ENCODE measurements at regions not wholly inside any gene's neighbourhood (a gene's known extent, or its start where the extent isn't known, plus 50 kb on each side); places are given as distances from the start of the nearest gene placed in this dataset.
"Not testable (repeated sequence)": the region's sequence is repeated elsewhere in the genome, so short reads cannot be mapped to it uniquely, and the experiment has no call there.

DNA sequence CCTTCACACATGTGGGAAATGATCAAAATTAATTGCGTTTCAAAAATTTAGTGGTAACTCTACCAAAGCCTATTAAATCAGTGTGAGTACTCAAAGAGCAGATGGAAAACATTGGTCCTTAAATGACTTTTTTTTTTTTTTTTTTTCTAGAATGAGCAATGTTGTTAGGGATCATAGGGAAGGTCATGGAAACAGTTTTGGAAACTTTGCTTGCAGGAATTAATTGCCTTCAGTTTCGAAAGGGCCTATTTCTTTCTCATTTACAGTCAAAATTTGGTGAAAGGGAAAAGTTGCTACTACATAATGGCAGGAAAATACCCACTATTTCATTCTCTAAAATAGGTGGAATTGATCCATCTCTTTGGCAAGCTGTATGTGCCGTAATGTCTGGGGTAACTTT lies 160.9 kb downstream of the RTL9 start:
- no peak for DNase-seq

- DNase-seq: no peak
Measured at GRCh38 chrX:110519906-110520452, 161.3 kb downstream of the RTL9 start.

DNA sequence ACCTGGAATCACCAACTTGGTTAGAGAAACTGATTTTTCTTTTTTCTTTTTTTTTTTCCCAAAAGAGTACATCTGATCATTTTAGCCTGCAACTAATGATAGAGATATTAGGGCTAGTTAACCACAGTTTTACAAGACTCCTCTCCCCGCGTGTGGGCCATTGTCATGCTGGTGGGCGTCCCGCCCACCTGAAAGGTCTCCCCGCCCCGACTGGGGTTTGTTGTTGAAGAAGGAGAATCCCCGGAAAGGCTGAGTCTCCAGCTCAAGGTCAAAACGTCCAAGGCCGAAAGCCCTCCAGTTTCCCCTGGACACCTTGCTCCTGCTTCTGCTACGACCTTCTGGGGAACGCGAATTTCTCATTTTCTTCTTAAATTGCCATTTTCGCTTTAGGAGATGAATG lies 162.0 kb downstream of the RTL9 start:
- not testable (repeated sequence) for DNase-seq

DNA sequence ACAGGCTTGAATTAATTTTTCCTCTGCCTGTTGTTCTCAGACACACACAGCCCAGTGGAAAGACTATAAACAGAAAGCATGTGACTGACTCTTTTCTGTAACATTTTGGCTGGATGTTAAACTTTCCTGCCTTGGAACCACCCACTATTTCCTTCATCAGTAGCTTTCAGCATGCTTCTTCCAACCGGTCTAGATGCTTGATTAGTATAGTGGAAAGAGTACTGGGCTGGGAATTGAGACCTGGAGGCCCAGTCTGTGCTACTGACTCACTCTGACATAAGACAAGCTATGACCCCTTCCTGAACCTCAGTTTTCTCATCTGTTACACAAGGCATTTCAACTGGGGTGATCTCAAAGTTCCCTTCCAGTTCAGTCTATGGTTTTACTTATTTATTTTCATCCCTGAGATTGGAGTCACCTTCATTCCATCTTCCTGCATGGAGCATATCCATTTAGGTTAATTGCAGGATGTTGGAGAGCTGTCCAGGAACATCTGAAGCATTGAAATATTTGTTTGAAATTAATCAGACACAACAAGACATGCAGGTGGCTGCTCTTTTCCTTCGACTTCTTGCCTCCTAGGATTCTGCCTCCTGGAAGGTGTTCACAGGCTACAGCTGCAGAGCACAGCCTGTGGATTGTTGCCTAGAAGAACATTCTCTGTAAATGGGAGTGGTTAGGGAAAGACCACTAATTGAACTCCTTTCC lies 173.4 kb downstream of the RTL9 start:
- DNase-seq: no peak

DNA sequence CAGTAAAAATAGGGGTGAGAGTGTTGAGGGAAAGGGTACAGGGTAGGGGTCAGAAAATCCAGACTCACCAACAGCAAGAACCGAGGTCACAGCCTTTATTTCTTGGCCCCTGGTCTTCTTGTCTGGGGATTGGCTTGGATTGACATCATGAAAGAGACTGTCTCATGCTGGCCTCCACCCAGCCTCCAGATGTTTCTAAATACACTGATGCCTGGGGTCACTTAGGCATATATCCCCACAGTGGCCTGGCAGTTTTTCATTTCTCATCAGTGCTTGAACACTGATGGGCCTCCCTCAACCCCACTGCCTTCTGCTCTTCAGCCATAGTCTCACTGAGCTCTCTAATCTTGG lies 173.9 kb downstream of the RTL9 start:
- DNase-seq: no peak

GRCh38 chrX:110536816-110537215 lies 178.2 kb downstream of the RTL9 start:
- peak; percentile 65 to 69 for DNase-seq

GRCh38 chrX:110541266-110541665 lies 182.6 kb downstream of the RTL9 start:
- no peak for DNase-seq

GRCh38 chrX:110550854-110551253 lies 192.2 kb downstream of the RTL9 start:
- DNase-seq: not testable (repeated sequence)

DNA sequence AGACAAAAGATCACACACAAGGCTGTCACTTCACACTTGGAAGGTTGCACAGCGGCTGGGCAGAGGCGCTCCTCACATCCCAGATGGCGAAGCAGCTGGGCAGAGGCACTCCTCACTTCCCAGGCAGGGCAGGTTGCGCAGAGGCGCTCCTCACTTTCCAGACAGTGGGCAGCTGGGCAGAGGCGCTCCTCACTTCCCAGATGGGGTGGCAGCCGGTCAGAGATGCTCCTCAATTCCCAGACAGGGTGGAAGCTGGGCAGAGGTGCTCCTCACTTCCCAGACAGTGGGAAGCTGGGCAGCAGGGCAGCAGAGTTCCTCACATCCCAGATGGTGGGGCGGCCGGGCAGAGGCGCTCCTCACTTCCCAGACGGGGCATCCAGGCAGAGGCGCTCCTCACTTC lies 199.2 kb downstream of the RTL9 start:
- no peak for DNase-seq

DNA sequence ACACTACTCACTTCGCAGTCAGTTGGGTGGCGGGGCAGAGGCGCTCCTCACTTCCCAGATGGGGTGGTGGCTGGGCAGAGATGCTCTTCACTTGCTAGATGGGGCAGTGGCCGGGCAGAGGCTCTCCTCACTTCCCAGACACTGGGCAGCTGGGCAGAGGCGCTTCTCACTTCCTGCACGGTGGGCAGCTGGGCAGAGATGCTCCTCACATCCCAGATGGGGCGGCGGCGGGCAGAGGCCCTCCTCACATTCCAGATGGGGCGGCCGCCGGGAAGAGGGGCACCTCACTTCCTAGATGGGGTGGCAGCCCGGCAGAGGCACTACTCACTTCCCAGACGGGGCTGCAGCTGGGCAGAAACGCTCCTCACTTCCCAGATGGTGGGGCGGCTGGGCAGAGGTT lies 199.8 kb downstream of the RTL9 start:
- no peak for DNase-seq

GRCh38 chrX:110561034-110561433 lies 202.4 kb downstream of the RTL9 start:
- DNase-seq: no peak

- DNase-seq: no peak
Measured at GRCh38 chrX:110563282-110563681, 204.6 kb downstream of the RTL9 start.

DNA sequence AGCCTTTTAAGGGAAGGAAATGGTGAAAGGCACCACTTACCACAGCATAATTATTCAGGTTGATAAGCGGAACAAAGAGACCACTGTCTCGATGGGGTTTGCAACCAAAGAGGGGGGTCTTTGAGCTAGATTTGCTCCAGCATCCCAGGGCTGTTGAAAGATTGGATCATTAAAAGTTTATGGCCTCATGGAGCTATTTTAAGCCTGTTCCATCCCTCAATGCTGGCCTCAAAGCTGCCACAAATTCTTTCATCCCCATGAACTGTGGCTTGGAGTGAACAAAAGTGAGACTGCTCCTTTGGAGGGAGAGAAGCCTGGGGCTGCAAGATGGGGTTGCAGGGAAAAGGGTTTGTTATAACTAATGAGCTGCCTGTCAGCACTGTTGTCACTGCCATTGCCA lies 209.8 kb downstream of the RTL9 start:
- DNase-seq: peak in 1 of 2 experiments; percentile 19

- peak; percentile 7 to 10 for DNase-seq
Measured at GRCh38 chrX:110569506-110569905, 210.9 kb downstream of the RTL9 start.

DNA sequence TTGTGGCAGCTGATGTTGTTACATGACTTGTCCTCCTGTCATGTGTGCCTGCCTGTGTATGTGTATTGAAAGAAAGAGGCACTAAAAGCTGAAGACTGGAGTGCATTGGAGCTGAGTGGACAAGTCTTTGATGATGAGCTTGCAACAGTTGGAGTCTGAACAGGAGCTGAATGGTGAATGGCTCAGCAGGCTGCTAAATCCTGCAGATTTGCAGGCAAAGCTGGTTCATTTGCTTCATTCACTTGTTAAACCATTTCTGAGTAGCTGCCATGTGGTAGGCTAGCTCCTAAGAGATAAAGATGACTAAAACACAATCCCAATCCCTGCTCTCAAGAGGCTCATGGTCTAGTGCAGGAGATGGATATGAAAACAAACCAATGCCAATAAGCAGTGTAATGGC lies 217.3 kb downstream of the CHRDL1 start:
- DNase-seq: no peak

GRCh38 chrX:110584083-110584482 lies 211.5 kb downstream of the CHRDL1 start:
- DNase-seq: no peak

GRCh38 chrX:110588164-110588563 lies 207.5 kb downstream of the CHRDL1 start:
- DNase-seq: no peak

- DNase-seq: no peak
Measured at GRCh38 chrX:110588853-110589252, 206.8 kb downstream of the CHRDL1 start.

DNA sequence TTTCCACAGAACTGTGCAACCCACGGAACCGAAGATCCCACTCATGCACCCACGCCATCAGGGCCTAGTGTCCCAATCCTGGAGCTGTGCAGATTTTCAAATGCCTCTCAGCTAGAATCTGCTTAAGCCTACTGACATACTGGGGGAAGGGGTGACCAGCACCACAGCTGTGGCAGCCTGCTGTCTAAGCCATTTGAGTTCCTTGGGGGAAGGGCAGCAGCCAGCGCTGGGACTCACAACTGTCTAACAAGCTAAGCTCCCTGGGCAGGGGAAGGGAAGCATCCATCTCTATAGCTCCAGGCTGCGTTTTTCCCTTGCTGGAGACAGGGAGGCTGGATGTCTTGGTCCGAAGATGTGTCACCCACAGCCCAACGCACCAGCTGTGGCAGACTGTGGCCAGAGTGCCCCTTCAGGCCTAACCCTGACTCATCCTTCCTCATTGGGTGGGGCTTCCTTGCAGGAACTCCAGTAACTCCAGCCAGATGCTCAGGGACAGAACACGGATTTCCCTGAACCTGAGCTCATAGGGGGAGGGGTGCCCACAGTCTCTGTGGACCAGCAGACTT lies 194.8 kb downstream of the CHRDL1 start:
- no peak for DNase-seq

- DNase-seq: no peak
Measured at GRCh38 chrX:110614596-110614995, 181.0 kb downstream of the CHRDL1 start.

Data from Kasumi-1 (cell line).